SK-N-SH (cell line): ENCODE measurements at regions not wholly inside any gene's neighbourhood (a gene's known extent, or its start where the extent isn't known, plus 50 kb on each side); places are given as distances from the start of the nearest gene placed in this dataset.

Experiments
- CTCF ChIA-PET: fragments of 300-600, 350-600 bp; formaldehyde crosslinking; extraction: SDS; loops from one replicate; lab custom pipeline; 2021; lab: Yijun Ruan, JAX
- POLR2A ChIA-PET: fragments of 350-600 bp; sonication (Branson Sonifier 250); formaldehyde crosslinking; extraction: SDS; loops from one replicate; lab custom pipeline; 2020; ENCODE audit warnings: antibody characterized with exemption, inconsistent platforms; lab: Yijun Ruan, JAX
- DNase-seq: peaks from one replicate; pipeline ENCODE4 v3.0.0; 2012
- H2AFZ ChIP-seq: fragments of 200-600 bp; sonication (generic); 2 replicates; pipeline ENCODE4 v1.8.1; 2016; ENCODE audit warnings: antibody characterized with exemption, mild to moderate bottlenecking, low read depth
- H3F3A ChIP-seq: fragments of 200-600 bp; sonication (generic); replicated peaks from 2 replicates; pipeline ENCODE3; 2016; ENCODE audit warnings: antibody characterized with exemption, mild to moderate bottlenecking; ENCODE audit not compliant: insufficient read depth
- H3K27ac ChIP-seq, 2 experiments: fragments of 200-500 bp in 1 of 2; fragments of 200-600 bp in 1 of 2; sonication (Bioruptor generic) in 1 of 2; sonication (generic), shearing (Covaris generic) in 1 of 2; 2 replicates each; pipeline versions ENCODE4 v1.5.1 to v1.6.1; 2014 to 2016; ENCODE audit warnings: low read depth in 2 of 2, inconsistent platforms in 1 of 2, low read length in 1 of 2, mild to moderate bottlenecking in 1 of 2, mixed read lengths in 1 of 2
- H3K27me3 ChIP-seq: fragments of 200-600 bp; sonication (generic), shearing (Covaris generic); 2 replicates; pipeline ENCODE4 v1.6.1; 2016; ENCODE audit warnings: mixed run types; ENCODE audit not compliant: insufficient read depth
- H3K36me3 ChIP-seq, 2 experiments: fragments of 200-500 bp in 1 of 2; fragments of 200-600 bp in 1 of 2; sonication (Bioruptor generic) in 1 of 2; sonication (generic) in 1 of 2; replicated peaks in 1 of 2; 2 replicates each; pipeline versions ENCODE3 to v1.5.1; 2014 to 2016; ENCODE audit warnings: low read length in 1 of 2, mild to moderate bottlenecking in 1 of 2; ENCODE audit not compliant: insufficient read depth in 2 of 2, control insufficient read depth in 1 of 2
- H3K4me1 ChIP-seq, 2 experiments: fragments of 200-500 bp in 1 of 2; fragments of 200-600 bp in 1 of 2; sonication (Bioruptor generic) in 1 of 2; sonication (generic), shearing (Covaris generic) in 1 of 2; 2 replicates each; pipeline versions ENCODE4 v1.5.1 to v1.6.1; 2014 to 2016; ENCODE audit warnings: low read depth in 1 of 2, low read length in 1 of 2, mixed run types in 1 of 2; ENCODE audit not compliant: insufficient read depth in 2 of 2, control insufficient read depth in 1 of 2
- H3K4me2 ChIP-seq: fragments of 200-600 bp; sonication (generic), shearing (Covaris generic); 2 replicates; pipeline ENCODE4 v1.6.1; 2017; ENCODE audit warnings: mixed run types
- H3K4me3 ChIP-seq, 2 experiments: fragments of 200-500 bp in 1 of 2; fragments of 200-600 bp in 1 of 2; sonication (Bioruptor generic) in 1 of 2; sonication (generic), shearing (Covaris generic) in 1 of 2; 2 replicates each; pipeline versions ENCODE4 v1.5.1 to v1.8.1; 2014 to 2016; ENCODE audit warnings: low read depth in 2 of 2, inconsistent platforms in 1 of 2, low read length in 1 of 2, mild to moderate bottlenecking in 1 of 2, mixed read lengths in 1 of 2, moderate library complexity in 1 of 2
- H3K79me2 ChIP-seq: fragments of 200-600 bp; sonication (generic); 2 replicates; pipeline ENCODE4 v1.8.1; 2017; ENCODE audit warnings: mild to moderate bottlenecking; ENCODE audit not compliant: insufficient read depth
- H3K9ac ChIP-seq: fragments of 200-600 bp; sonication (generic); 2 replicates; pipeline ENCODE4 v1.6.1; 2017; ENCODE audit warnings: mixed run types
- H3K9me2 ChIP-seq: fragments of 200-600 bp; sonication (generic); 2 replicates; pipeline ENCODE4 v1.6.1; 2017; ENCODE audit warnings: mixed run types
- H3K9me3 ChIP-seq: fragments of 200-600 bp; sonication (generic); 2 replicates; pipeline ENCODE4 v1.6.1; 2017; ENCODE audit warnings: mixed run types, mild to moderate bottlenecking, moderate library complexity
- H4K20me1 ChIP-seq: fragments of 200-600 bp; sonication (generic); 2 replicates; pipeline ENCODE4 v1.6.1; 2017; ENCODE audit warnings: mild to moderate bottlenecking, mixed run types; ENCODE audit not compliant: insufficient read depth
- CHD2 ChIP-seq: fragments of 150-350 bp; IDR thresholded peaks from 2 replicates; pipeline ENCODE4 v1.6.1; 2018; ENCODE audit warnings: low read length; ENCODE audit not compliant: partially characterized antibody
- EZH2phosphoT487 ChIP-seq: fragments of 200-600 bp; sonication (generic); IDR thresholded peaks from 2 replicates; pipeline ENCODE4 v1.6.1; 2017; ENCODE audit warnings: low read depth, mixed run types, mild to moderate bottlenecking, antibody characterized with exemption, moderate library complexity, borderline replicate concordance
- FOXJ3 ChIP-seq: sonication (generic); formaldehyde crosslinking; IDR thresholded peaks from 2 replicates; pipeline ENCODE4 v1.5.1; 2020; ENCODE audit warnings: mild to moderate bottlenecking, missing genetic modification reagents
- GATA2 ChIP-seq: sonication (generic); formaldehyde crosslinking; IDR thresholded peaks from 2 replicates; pipeline ENCODE4 v1.5.0; 2020; ENCODE audit warnings: mild to moderate bottlenecking, missing genetic modification reagents
- JUND ChIP-seq: IDR thresholded peaks from 2 replicates; pipeline ENCODE4 v1.4.0; 2012
- MAX ChIP-seq: IDR thresholded peaks from 2 replicates; pipeline ENCODE4 v1.4.0; 2012; ENCODE audit warnings: low read depth
- NRF1 ChIP-seq: IDR thresholded peaks from 2 replicates; pipeline ENCODE4 v1.6.1; 2012; ENCODE audit warnings: low read depth, mild to moderate bottlenecking, low read length
- RXRA ChIP-seq: IDR thresholded peaks from 2 replicates; pipeline ENCODE4 v1.4.0; 2012; ENCODE audit warnings: low read depth, mild to moderate bottlenecking, borderline replicate concordance
- TAF1 ChIP-seq: IDR thresholded peaks from 2 replicates; pipeline ENCODE4 v1.6.1; 2012; ENCODE audit warnings: low read depth, mild to moderate bottlenecking, low read length, moderate library complexity, borderline replicate concordance
- TEAD4 ChIP-seq: IDR thresholded peaks from 2 replicates; pipeline ENCODE4 v1.4.0; 2012; ENCODE audit warnings: mild to moderate bottlenecking, borderline replicate concordance; ENCODE audit not compliant: insufficient read depth
- YY1 ChIP-seq: IDR thresholded peaks from 2 replicates; pipeline ENCODE4 v1.4.0; 2012; ENCODE audit warnings: low read depth, mild to moderate bottlenecking
- WGBS: methylation state at CpG from one replicate; pipeline ENCODE4 v1.1.6; 2017; ENCODE audit warnings: low lambda C conversion rate; 5-methylcytosine and 5-hydroxymethylcytosine counted together
- TF ChIP-seq, protein P1 (sequence below): fragments of 150-350 bp; IDR thresholded peaks from 2 replicates; pipeline ENCODE4 v1.6.1; 2017; ENCODE audit warnings: antibody characterized with exemption, low read length, low read depth, borderline replicate concordance
- TF ChIP-seq, protein P2 (sequence below): IDR thresholded peaks from 2 replicates; pipeline ENCODE4; 2012

GRCh38 chr15:36301947-36302346, 277.5 kb upstream of the CDIN1 start:
- Histone ChIP-seq H3K27me3 (no peaks in the 10 kb centered on the region), H3K4me1 (peaks cover 0 to 12% of the 10 kb centered on the region in 2 experiments; a peak in 2 of 4 replicates), H3K36me3 (no peaks in the 10 kb centered on the region), H3K4me3 (no peak overlapping the region), H3K79me2 (no peaks in the 10 kb centered on the region), H4K20me1 (no peaks in the 10 kb centered on the region), H3K4me2 (no peak overlapping the region), H3K9ac (no peak overlapping the region), H3K9me2 (no peaks in the 10 kb centered on the region), H3K27ac (no peak overlapping the region), H2AFZ (no peak overlapping the region), H3F3A (no peaks in the 10 kb centered on the region), H3K9me3 (no peaks in the 10 kb centered on the region)
- ChIA-PET CTCF (no interaction called here), POLR2A (no interaction called here)
- TF ChIP-seq GATA2 (CRISPR knock-in tag) (peak; percentile 42; the same call in 1 of the 2 replicates), RXRA (no peak), FOXJ3 (CRISPR knock-in tag) (no peak)
- DNase-seq = peak; percentile 3
- WGBS = 46% methylated on average over 5 of the region's 5 CpGs

GRCh38 chr15:36313021-36313420, 266.4 kb upstream of the CDIN1 start:
- no peak for DNase-seq
- Histone ChIP-seq H3K9me3 (peaks cover 5% of the 10 kb centered on the region; the same call in 1 of the 2 replicates), H3K9me2 (no peaks in the 10 kb centered on the region), H3K36me3 (no peaks in the 10 kb centered on the region), H4K20me1 (no peaks in the 10 kb centered on the region), H3F3A (peaks cover 3% of the 10 kb centered on the region), H3K4me1 (no peaks in the 10 kb centered on the region), H3K4me3 (no peak overlapping the region), H2AFZ (no peak overlapping the region), H3K27me3 (no peaks in the 10 kb centered on the region), H3K4me2 (no peak overlapping the region), H3K79me2 (no peaks in the 10 kb centered on the region), H3K27ac (no peak overlapping the region), H3K9ac (no peak overlapping the region)
- ChIA-PET POLR2A (no interaction called here), CTCF (interaction anchor here (1.2 kb wide), 1 partner anchor 96 kb away, joined by 3 read pairs; no protein-coding TSS in a partner anchor)
- no peak for TF ChIP-seq MAX
- no peak for TF ChIP-seq TEAD4
- no peak for TF ChIP-seq YY1
- no peak for TF ChIP-seq TAF1
- TF ChIP-seq, protein P1, sequence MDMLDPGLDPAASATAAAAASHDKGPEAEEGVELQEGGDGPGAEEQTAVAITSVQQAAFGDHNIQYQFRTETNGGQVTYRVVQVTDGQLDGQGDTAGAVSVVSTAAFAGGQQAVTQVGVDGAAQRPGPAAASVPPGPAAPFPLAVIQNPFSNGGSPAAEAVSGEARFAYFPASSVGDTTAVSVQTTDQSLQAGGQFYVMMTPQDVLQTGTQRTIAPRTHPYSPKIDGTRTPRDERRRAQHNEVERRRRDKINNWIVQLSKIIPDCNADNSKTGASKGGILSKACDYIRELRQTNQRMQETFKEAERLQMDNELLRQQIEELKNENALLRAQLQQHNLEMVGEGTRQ = no peak
- no peak for TF ChIP-seq EZH2phosphoT487
- TF ChIP-seq JUND = no peak
- no peak for TF ChIP-seq NRF1
- TF ChIP-seq RXRA = no peak
- no peak for TF ChIP-seq GATA2 (CRISPR knock-in tag)
- no peak for TF ChIP-seq CHD2
- TF ChIP-seq, protein P2, sequence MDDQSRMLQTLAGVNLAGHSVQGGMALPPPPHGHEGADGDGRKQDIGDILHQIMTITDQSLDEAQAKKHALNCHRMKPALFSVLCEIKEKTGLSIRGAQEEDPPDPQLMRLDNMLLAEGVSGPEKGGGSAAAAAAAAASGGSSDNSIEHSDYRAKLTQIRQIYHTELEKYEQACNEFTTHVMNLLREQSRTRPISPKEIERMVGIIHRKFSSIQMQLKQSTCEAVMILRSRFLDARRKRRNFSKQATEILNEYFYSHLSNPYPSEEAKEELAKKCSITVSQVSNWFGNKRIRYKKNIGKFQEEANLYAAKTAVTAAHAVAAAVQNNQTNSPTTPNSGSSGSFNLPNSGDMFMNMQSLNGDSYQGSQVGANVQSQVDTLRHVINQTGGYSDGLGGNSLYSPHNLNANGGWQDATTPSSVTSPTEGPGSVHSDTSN = no peak
- whole genome bisulfite sequencing = 55% methylated on average over 1 of the region's 1 CpG
